ENCODE measurements at regions not wholly inside any gene's neighbourhood (a gene's known extent, or its start where the extent isn't known, plus 50 kb on each side); places are given as distances from the start of the nearest gene placed in this dataset.

DNA sequence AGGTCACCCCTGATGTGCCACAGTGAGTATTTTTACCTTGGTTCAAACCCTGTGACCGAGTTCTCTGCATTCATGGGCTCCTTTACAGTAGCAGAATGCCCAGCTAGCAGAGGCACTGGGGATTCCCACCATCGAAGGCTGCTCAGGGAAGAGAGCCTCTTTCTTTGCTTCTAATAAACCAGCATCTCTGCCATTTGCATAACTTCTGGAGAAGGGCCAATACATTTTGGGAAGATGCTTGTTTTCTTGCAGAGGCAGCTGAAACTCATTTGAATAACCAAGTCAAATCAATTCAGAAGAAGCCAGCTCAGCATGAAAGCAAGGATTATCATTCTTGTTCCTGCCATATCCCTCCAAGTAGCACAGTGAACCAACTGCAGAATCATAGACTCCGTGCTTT lies 82.9 kb upstream of the WDR11 start:
- no peak overlapping the region for H3K27ac ChIP-seq (ENCODE audit: low read depth, low read length)
- DNase-seq (ENCODE audit: insufficient read length, low spot score, missing footprints) = no peak
- no peaks in the 10 kb centered on the region for H3K4me1 ChIP-seq (ENCODE audit: insufficient read depth, low read length)
- no peaks in the 10 kb centered on the region for H3K36me3 ChIP-seq (ENCODE audit: insufficient read depth, low read length)
- H3K79me2 ChIP-seq (ENCODE audit: insufficient read depth, low read length) = no peaks in the 10 kb centered on the region
- no peak overlapping the region for H3K4me3 ChIP-seq (ENCODE audit: insufficient read depth, low read length)
- no peak overlapping the region for H2AFZ ChIP-seq (ENCODE audit: low read length)
- H3K4me2 ChIP-seq (ENCODE audit: insufficient read depth, low read length) = no peak overlapping the region
- TF ChIP-seq, protein P1, sequence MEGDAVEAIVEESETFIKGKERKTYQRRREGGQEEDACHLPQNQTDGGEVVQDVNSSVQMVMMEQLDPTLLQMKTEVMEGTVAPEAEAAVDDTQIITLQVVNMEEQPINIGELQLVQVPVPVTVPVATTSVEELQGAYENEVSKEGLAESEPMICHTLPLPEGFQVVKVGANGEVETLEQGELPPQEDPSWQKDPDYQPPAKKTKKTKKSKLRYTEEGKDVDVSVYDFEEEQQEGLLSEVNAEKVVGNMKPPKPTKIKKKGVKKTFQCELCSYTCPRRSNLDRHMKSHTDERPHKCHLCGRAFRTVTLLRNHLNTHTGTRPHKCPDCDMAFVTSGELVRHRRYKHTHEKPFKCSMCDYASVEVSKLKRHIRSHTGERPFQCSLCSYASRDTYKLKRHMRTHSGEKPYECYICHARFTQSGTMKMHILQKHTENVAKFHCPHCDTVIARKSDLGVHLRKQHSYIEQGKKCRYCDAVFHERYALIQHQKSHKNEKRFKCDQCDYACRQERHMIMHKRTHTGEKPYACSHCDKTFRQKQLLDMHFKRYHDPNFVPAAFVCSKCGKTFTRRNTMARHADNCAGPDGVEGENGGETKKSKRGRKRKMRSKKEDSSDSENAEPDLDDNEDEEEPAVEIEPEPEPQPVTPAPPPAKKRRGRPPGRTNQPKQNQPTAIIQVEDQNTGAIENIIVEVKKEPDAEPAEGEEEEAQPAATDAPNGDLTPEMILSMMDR (IDR thresholded peaks at IDR 0.05; ENCODE audit: extremely low read depth, low read depth, low read length) = no peak
- no peaks in the 10 kb centered on the region for H4K20me1 ChIP-seq (ENCODE audit: insufficient read depth, low read length)
- H3K27me3 ChIP-seq (ENCODE audit: insufficient read depth, low read length) = no peaks in the 10 kb centered on the region
- no peaks in the 10 kb centered on the region for H3K9me3 ChIP-seq (ENCODE audit: low read depth, low read length)

- Histone ChIP-seq H3K36me3 (ENCODE audit: insufficient read depth, low read length) (no peaks in the 10 kb centered on the region), H3K4me3 (ENCODE audit: insufficient read depth, low read length) (no peak overlapping the region), H3K79me2 (ENCODE audit: insufficient read depth, low read length) (no peaks in the 10 kb centered on the region), H3K27ac (ENCODE audit: low read depth, low read length) (no peak overlapping the region), H3K4me2 (ENCODE audit: insufficient read depth, low read length) (no peak overlapping the region), H3K9me3 (ENCODE audit: low read depth, low read length) (no peaks in the 10 kb centered on the region), H3K4me1 (ENCODE audit: insufficient read depth, low read length) (no peaks in the 10 kb centered on the region), H3K27me3 (ENCODE audit: insufficient read depth, low read length) (no peaks in the 10 kb centered on the region), H4K20me1 (ENCODE audit: insufficient read depth, low read length) (no peaks in the 10 kb centered on the region), H2AFZ (ENCODE audit: low read length) (no peak overlapping the region)
- DNase-seq (ENCODE audit: insufficient read length, low spot score, missing footprints) = no peak
- TF ChIP-seq, protein P1 (IDR thresholded peaks at IDR 0.05; ENCODE audit: extremely low read depth, low read depth, low read length) = no peak
These were observed 80.7 kb upstream of the WDR11 start for GRCh38 chr10:120770496-120770895.

DNA sequence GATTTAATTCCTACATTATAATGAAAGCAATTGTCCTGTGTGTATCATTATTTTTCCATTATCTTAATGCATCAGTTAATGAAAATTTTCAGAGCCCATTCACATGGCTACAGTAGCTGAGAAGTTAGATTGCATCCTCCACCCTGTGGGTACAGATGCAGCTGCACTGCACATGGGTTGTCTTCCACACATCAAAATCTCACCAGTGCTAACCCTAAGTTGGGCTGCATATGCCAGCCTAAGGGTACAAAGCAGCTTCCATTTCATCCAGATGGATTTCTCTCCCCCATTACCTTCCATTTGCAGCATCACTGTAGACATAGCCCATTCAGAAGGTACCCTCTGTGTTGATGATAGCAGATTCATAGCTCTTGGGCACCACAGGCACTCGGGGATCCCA lies 74.7 kb upstream of the WDR11 start:
- H3K4me2 ChIP-seq (ENCODE audit: insufficient read depth, low read length) = no peak overlapping the region
- peak; percentile 43 for DNase-seq (ENCODE audit: insufficient read length, low spot score, missing footprints)
- no peaks in the 10 kb centered on the region for H3K4me1 ChIP-seq (ENCODE audit: insufficient read depth, low read length)
- no peaks in the 10 kb centered on the region for H3K79me2 ChIP-seq (ENCODE audit: insufficient read depth, low read length)
- no peaks in the 10 kb centered on the region for H4K20me1 ChIP-seq (ENCODE audit: insufficient read depth, low read length)
- no peaks in the 10 kb centered on the region for H3K27me3 ChIP-seq (ENCODE audit: insufficient read depth, low read length)
- TF ChIP-seq, protein P1 (IDR thresholded peaks at IDR 0.05; ENCODE audit: extremely low read depth, low read depth, low read length) = no peak
- no peak overlapping the region for H3K27ac ChIP-seq (ENCODE audit: low read depth, low read length)
- no peaks in the 10 kb centered on the region for H3K36me3 ChIP-seq (ENCODE audit: insufficient read depth, low read length)
- no peaks in the 10 kb centered on the region for H3K9me3 ChIP-seq (ENCODE audit: low read depth, low read length)
- H3K4me3 ChIP-seq (ENCODE audit: insufficient read depth, low read length) = no peak overlapping the region
- H2AFZ ChIP-seq (ENCODE audit: low read length) = no peak overlapping the region

DNA sequence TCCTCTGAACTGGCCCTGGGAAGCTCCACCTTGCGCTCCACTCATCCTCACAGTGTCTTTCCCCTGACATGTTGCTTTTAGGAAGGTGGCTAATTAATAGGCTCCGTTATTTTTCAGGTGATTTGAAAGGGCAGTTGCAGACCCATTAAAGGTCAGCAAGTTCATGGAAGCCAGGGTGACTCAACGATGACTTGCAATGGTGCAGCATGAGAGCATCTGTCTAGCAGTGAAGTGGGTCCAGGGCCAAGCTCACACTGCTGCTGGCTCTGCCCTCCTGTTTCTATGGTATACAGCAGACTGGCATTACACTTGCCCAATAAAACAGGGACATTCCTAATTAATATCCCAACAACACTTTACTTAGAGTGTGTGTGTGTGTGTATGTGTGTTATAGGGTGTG lies 68.8 kb upstream of the WDR11 start:
- no peak for DNase-seq (ENCODE audit: insufficient read length, low spot score, missing footprints)
- no peak overlapping the region for H3K4me2 ChIP-seq (ENCODE audit: insufficient read depth, low read length)
- no peaks in the 10 kb centered on the region for H3K36me3 ChIP-seq (ENCODE audit: insufficient read depth, low read length)
- no peak overlapping the region for H3K27ac ChIP-seq (ENCODE audit: low read depth, low read length)
- no peaks in the 10 kb centered on the region for H3K9me3 ChIP-seq (ENCODE audit: low read depth, low read length)
- no peaks in the 10 kb centered on the region for H3K27me3 ChIP-seq (ENCODE audit: insufficient read depth, low read length)
- no peaks in the 10 kb centered on the region for H3K79me2 ChIP-seq (ENCODE audit: insufficient read depth, low read length)
- no peak overlapping the region for H3K4me3 ChIP-seq (ENCODE audit: insufficient read depth, low read length)
- no peak overlapping the region for H2AFZ ChIP-seq (ENCODE audit: low read length)
- H4K20me1 ChIP-seq (ENCODE audit: insufficient read depth, low read length) = no peaks in the 10 kb centered on the region
- TF ChIP-seq, protein P1 (IDR thresholded peaks at IDR 0.05; ENCODE audit: extremely low read depth, low read depth, low read length) = no peak
- no peaks in the 10 kb centered on the region for H3K4me1 ChIP-seq (ENCODE audit: insufficient read depth, low read length)

All from osteoblast (primary cell).